ENCODE measurements at regions not wholly inside any gene's neighbourhood (a gene's known extent, or its start where the extent isn't known, plus 50 kb on each side); places are given as distances from the start of the nearest gene placed in this dataset.
"Not testable (repeated sequence)": the region's sequence is repeated elsewhere in the genome, so short reads cannot be mapped to it uniquely, and the experiment has no call there.

DNA sequence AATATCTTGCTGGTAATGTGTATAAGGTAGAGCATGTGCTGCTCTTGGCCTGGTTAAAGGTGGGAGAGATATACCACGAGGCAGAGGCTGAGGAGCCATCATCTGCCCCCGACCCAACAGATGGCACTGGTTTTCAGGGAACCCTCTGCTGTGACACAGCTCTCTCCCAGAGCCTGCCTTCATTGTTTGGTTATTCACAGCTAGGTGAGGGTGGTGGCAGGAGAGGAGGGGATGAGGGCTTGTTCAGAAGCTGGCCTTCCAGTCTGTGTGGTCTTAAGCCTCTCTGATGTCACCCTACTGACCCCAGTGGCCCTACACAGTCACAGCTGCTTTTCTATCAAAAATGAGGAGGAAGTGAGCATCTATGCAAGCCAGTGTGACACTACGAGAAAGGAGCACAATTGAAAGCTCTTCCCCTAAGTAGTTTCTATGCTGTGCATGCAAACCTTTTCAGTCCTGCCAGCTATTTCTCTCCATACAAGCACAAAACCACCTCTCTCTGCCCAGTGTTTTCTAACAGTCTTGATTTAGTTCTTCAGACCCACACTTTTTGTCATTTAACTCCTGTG is 258.4 kb upstream of the AGTR1 start:
- peak; percentile 18 for DNase-seq

DNA sequence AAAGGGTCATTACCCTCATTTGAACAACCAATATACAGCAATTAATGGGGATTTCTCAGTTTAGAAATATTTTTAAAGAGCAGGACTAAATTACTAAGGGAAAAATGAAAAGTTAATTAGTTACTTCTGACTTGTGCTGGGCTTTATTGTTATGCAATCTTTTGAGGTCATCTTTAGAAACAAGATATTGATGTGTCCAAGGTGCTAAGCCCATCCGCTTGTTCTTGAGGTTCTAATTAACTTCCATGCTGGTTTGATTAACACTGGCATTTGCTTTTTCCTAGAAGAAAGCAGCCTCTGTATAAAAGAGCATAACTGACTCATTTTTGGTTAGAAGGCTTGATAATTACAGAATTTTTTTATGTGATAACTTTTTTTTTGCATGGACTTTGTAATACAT is 256.5 kb upstream of the AGTR1 start:
- no peak for DNase-seq

DNA sequence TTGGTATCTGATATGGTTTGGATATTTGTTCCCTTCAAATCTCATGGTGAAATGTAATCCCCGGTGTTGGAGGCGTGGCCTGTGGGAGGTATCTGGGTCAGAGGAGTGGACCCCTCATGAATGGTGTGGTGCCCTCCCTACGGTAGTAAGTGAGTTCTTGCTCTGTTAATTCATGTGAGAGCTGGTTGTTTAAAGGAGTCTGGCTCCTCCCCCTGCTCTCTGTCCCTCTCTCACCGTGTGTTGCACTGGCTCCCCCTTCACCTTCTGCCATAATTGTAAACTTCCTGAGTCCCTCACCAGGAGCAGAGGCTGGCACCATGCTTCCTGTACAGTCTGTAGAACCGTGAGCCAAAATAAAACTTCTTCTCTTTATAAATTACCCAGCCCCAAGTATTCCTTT is 246.9 kb upstream of the AGTR1 start:
- DNase-seq = peak; percentile 35

DNA sequence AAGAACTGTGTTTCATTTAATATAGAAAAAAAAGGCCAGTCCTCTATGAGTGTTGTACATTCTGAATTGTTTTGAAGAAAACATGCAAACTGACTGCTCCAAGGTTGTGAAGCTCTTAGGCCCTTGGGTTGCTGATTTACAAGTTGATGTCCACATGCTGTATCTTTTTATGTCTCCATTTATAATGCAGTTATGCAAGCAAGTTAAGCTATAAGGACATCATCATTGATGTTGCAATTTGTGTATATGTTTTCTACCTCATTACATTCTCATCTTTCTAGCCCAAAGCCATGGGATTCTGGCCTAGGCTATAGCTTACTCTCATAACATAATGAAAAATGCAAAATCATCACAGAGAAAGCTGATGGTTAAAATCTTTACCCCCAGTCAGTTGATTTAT is 245.7 kb upstream of the AGTR1 start:
- no peak for DNase-seq

GRCh38 chr3:148453781-148454191 is 243.9 kb upstream of the AGTR1 start:
- DNase-seq = no peak

DNA sequence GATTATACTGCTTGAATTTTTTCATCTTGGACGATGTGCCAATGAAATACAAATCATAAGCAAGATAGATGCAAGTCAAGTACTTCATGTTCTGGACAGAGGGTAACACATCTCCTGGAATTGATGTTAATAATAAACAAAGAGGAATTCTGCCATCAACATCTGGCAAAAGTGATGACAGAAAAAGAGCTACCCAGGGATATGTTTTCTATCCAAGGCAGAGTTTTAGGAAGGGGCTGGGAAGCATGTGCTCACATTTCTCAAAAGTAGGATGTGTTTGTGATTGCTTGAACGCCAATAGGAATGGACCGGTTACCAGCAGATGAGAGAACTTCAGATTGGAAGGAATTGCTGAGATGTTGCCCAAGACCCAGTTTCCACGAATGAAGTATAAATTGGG is 242.6 kb upstream of the AGTR1 start:
- no peak for DNase-seq

DNA sequence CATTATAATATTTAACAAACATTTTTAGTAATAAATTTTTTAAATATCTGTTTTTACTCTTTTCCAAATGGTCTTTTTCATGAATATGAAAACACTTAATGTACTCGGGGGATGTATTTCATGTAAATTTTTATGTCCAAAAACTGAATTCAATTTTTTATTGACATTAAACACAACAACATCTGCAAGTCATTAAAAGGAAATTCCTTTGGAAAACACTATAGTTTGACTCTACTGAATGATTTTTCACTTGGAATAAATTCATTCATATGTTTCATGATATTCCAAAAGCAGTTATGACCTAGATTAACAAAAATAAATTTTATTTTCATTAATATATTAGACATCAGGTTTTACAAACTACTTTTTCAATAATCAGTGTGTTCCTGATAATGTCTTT is 239.8 kb upstream of the AGTR1 start:
- no peak for DNase-seq

- DNase-seq = no peak
Observed at GRCh38 chr3:148459931-148460513, 237.7 kb upstream of the AGTR1 start.

DNA sequence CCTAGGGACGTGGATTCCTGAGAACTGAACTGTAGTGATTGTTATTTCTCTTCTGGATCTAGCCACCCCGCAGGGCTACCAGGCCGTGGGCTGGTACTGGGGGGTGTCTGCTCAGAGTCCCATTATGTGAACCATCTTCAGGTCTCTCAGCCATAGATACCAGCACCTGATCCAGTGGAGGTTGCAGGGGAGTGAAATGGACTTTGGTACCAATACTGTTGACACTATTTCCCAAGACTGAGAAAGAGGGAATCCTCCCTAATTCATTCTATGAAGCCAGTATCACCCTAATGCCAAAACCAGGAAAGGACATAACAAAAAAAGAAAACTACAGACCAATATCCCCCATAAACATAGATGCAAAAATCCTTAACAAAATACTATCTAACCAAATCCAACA is 237.0 kb upstream of the AGTR1 start:
- no peak for DNase-seq

- no peak for DNase-seq
Observed at GRCh38 chr3:148464246-148464645, 233.5 kb upstream of the AGTR1 start.

DNA sequence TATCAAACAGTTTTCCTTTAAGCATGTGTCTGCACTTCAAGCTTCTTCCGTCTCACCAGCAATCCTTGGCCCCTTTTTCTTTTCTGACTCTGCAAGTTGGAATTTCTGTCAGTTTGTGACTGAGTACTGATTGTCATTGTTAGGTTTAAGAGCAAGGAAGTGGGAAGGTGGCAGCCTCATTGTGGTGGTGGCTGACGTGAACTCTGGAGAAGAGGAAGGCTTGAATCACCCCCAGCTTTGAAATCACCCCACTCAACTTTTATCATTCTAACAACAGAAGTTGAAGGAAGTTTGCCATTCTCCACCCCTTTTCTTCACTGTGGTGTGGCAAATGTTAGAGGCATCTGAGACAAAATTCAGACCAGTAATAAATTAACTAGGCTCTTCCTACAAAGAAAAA is 231.6 kb upstream of the AGTR1 start:
- no peak for DNase-seq

GRCh38 chr3:148466980-148467740 is 230.5 kb upstream of the AGTR1 start:
- DNase-seq = no peak

GRCh38 chr3:148477375-148477774 is 220.3 kb upstream of the AGTR1 start:
- no peak for DNase-seq

DNA sequence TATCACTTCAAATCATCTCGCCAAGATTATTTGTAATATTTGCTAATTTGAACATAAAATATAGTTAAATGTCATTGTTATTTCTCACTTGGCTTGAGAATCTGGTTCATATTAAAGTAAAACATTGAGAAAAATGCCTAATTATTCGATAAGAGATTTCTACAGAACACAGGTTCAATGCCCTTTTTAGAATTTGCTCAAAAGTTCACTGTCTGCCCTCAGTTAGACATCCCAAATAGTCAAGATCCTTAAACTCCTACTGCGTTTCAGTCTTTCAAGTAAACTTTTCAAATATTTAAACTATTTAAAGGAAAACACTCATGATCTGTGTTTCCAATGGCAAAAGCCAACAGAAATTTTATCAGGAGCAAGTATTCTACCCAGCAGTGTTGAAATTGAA is 204.1 kb upstream of the AGTR1 start:
- DNase-seq = no peak

- DNase-seq = no peak
Observed at GRCh38 chr3:148494451-148494850, 203.3 kb upstream of the AGTR1 start.

DNA sequence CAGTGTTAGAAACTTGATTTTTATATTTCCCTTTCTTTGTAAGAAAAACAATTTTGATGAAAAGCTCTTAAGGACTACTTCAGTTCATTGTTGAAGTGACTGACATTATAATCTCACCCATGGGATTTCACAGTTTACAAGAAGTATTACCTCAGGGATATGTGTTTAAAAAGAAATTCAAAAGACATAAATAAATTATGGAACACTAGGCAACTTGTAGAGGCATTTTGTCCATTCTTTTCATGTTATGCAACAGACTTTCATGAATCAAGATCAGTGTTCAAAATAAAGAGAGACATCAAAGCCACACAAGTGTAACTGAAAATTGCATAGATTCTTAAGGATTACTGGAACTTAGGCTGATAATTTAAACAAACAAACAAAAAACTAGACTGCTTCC is 196.8 kb upstream of the AGTR1 start:
- no peak for DNase-seq

DNA sequence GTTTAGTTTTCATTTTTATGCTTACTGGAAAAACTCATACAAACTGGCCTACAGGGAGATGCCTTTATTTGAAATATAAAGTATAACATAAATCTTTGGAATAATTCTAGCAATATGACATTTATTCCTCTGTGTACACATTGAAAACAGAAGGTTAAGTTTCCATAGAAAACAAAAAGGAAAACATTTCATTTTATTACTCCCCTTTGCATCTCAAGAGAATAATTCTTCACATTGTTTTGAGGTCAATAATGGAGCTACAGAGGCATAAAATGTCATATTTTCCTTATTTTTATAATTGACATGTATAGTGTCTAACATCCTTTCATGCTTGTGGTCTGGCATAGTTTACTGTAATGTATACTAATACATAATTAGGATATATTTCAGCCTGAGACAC is 187.6 kb upstream of the AGTR1 start:
- no peak for DNase-seq

DNA sequence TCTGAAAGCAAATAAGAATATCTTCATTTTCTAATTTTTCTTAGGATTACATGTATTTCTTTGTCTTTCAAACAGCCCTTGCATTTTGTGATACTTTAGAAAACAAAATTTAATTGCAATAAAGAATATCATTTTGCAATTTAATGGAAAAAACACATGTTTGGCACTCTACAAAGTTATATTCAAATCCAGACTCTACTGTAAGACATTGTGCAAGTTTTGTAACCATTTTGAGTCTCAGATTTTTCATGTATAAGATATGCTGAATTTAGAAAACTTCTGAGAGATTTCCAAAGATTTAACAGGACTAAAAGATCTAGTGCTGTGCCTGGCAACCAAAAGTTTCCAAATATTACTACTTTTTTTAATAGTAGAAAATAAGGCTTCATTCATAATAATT is 187.1 kb upstream of the AGTR1 start:
- DNase-seq = no peak

DNA sequence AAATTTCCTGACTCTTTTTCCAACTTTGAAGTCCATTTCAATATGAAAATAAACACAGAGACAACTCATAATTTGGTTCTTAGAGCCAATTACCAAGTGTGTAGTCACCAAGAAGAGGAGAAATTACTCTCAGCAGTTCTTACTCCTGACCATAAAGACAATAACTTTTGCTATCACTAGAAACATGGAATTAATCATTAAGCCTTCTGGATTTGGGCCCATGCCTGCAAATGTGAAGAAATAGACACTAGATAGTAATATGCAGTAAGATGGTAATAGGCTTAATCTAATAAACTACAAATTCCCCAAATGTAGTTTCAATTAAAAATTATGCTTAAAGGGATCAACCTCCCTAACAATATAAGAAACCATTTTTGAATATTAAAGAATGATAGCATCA is 185.1 kb upstream of the AGTR1 start:
- DNase-seq = no peak

DNA sequence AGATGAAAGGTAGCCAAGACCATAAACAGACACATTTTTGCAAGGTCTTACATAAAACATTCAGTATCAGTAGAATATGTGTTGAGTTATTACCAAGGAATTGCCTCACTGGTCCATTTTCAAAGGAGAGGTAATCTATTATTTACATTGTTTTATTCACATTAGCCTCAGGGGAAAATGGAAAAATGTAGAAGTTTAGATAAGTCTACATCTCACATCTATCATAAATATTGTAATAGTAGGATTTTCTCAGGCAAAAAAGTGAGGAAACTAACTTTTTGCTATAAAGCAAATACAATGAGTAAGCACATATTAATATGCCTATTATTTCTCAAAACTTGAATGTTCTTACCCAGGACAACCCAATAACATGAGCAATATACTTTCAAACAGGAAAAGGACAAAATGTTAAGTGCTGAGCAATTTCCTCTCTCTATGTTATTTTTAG is 184.6 kb upstream of the AGTR1 start:
- no peak for DNase-seq

- no peak for DNase-seq
Observed at GRCh38 chr3:148518520-148518919, 179.2 kb upstream of the AGTR1 start.

DNA sequence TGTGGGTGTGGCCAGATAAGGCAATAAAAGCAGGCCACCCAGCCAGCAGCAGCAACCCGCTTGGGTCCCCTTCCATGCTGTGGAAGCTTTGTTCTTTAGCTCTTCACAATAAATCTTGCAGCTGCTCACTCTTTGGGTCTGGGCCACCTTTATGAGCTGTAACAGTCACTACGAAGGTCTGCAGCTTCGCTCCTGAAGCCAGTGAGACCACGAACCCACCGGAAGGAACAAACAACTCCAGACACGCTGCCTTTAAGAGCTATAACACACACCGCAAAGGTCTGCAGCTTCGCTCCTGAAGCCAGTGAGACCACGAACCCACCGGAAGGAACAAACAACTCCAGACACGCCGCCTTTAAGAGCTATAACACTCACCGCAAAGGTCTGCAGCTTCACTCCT is 172.1 kb upstream of the AGTR1 start:
- not testable (repeated sequence) for DNase-seq

DNA sequence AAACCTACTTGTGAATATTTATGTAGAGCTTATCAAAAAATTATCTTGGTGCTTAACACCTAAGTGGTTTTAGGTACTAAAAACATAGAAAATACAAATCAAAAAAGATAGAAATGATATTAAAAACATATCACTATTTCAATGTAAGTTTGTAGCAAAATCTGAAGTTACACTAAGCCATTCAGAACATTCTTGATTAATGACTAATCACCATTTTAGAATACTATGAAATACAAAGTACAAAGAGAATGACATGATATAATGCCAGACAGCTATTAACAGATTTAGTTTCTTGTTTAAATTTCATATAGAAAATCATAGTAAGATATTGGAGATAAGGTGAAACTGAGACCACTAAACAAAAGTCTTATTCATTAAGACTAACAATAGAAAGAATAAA is 169.7 kb upstream of the AGTR1 start:
- DNase-seq = no peak

- no peak for DNase-seq
Observed at GRCh38 chr3:148531836-148532235, 165.9 kb upstream of the AGTR1 start.

DNA sequence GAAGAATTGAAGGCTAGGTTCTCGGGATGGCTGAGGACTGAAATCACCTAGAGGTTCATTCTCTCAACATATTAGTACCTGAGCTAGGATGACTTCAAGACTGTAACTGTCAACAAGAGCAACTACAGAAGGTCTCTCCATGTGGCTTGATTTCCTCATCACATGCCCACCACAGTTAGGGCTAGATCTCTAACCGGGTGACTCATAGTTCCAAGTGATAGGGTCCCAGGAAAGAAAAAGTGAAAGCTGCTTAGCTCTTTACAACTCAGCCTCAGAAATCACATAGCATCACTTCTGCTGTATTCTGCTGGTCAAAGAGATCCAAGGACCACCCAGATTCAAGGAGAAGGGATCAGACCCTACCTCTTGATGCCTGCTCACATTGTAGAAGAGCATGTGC is 165.4 kb upstream of the AGTR1 start:
- no peak for DNase-seq
